ENCODE measurements at regions not wholly inside any gene's neighbourhood (a gene's known extent, or its start where the extent isn't known, plus 50 kb on each side); places are given as distances from the start of the nearest gene placed in this dataset.
"Not testable (repeated sequence)": the region's sequence is repeated elsewhere in the genome, so short reads cannot be mapped to it uniquely, and the experiment has no call there.

DNA sequence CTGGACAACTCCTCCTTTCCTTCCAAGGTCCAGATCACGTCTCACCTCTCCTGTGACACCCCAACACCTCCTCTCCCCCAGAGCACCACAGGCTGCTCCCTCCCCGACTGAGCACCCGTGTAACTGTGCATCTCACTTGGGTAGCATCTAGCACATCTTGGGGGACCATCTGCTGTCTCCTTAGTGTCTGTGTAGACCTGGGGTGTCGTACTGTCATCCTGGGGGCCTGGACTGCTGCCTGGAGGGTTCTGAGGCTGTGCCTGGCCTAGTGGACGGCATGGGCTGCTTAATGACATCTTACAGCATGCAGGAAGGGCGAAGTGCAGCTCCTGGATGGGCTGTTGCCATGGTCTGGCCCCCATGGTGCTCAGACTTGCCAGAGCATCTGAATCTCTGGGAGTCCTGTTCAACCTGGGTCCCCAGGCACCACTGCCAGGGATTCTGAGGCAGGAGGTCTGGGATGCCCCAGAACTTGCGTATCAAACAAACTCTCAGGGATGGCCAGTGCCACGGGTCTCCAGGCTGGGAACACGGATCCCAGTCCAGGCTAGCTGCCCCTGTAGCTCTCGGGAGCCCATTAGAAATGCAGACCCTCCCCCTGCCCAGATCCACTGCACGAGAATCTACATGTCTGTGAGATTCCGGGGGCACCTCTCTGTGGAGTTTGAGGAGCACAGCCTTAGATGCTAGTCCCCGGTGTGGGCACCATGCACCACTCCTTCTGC, 194.4 kb upstream of the ZNF469 start:
- DNase-seq: not testable (repeated sequence)

DNA sequence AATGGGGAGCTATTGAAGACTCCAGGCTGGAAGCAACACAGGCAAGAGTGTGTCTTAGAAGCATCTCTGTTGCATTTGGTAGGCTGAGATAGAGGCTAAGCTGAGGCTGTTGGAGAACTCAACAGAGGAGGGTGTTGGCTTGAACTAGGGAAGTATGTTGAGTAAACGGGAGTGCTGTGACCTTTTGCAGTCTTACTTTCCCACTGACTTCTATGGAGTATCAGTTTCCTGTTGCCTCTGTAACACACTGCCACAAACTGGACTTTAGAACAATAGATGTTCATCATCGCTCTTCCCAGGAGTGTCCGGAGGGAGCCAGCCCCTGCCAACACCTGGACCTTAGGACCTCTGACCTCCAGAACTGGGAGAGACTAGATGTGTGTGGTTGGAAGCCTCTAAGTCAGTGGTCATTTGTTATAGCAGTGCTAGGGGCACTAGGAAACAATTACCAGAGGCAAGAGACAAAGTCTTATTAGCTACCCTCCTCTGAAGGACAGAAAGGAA, 192.1 kb upstream of the ZNF469 start:
- DNase-seq: not testable (repeated sequence)

DNA sequence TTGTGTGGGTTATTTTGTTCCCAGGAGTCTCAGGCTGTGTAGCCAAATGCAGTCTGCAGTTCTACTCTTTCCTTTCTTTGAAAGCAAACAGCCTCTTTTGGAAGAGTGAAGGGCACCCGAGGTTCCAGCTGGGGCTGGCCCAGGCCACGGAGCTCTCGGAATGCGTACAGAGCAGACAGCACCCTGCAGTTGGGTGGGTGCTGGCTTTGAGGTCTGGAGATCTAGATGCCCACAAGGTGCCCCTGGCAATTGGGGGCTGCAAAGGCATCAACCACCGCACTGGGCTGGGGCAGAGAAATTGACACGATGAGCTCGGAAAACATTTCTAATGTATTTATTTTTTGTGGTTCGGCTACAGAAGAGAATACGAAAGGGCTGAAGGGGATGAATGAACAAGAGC, 191.6 kb upstream of the ZNF469 start:
- DNase-seq: not testable (repeated sequence)

DNA sequence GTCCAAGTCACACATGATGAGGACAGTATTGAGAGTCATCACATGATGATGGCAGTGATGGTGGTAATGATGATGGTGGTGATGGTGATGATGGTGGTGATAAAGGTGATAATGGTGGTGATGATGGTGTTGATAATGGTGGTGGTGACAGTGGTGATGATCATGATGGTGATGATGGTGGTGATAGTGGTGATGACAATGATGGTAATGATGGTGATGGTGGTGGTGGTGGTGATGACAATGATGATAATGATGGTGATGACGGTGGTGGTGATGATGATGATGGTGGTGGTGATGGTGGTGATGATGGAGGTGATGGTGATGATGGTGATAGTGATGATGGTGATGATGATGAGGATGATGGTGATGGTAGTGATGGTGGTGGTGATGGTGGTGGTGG, 190.2 kb upstream of the ZNF469 start:
- no peak for DNase-seq

- peak; percentile 67 for DNase-seq
These were observed 188.9 kb upstream of the ZNF469 start for GRCh38 chr16:88193706-88194396.

DNA sequence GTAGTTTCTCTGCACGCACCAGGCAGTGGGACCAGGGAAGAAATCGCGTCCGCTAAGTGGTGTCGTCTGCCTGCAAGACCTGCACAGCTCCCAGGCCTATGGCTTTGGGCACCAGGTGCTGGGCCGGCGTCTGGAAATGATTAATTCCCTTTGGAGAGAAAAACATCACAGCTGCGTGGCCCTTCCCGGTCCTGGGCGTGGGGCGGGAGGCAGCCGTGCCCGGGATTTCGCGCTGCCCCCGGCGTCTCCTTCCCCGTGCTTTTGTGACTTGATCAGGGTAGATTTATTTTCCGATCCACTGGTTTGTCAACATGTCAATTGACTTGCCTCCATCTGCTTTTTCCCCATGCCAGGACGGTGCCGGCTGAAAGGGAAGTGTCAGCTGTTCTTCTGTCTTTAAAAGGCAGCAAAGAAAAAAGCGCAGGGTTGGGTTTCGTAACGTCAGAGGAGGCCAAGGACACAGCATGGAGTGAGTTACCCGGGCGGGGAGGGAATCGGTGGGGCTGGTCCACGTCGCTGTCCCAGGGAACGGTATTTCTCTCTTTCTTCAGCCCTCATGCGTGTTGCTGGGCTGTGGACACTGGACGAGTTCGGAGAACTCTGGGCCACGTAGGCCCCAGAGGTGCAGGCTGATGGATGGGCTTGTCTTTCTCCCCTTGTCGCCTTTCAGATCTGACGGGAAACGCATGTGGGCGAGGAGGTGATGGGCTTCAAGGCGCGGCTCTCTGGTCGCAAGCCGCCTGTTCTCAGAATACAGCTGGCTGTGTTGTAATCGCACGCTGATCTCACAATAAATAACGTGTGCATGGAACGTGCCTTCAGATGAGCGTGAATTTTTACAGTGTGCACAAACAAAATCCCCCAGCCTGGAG, 188.1 kb upstream of the ZNF469 start:
- peak; percentile 54 for DNase-seq

DNA sequence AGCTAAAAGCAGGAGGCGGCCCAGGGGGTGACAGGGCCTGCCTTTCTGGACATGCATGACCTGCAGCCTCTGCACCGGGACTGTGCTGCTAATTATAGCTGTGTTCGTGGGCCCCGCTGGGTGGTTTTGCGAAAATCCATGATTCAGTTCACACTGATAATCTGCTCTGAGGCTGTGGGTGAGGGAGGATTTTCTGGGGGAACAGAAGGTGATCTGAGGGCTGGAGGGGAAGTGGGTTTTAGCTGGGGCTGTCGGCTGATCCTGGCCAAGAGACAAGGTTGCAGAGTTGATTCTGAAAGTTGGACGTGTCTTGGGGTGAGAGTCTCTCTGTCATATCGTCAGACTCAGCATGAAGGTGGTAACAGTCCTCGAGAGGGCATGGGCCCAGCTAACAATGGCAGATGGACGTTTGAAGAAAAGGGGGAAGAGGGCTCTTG, 187.5 kb upstream of the ZNF469 start:
- no peak for DNase-seq

DNA sequence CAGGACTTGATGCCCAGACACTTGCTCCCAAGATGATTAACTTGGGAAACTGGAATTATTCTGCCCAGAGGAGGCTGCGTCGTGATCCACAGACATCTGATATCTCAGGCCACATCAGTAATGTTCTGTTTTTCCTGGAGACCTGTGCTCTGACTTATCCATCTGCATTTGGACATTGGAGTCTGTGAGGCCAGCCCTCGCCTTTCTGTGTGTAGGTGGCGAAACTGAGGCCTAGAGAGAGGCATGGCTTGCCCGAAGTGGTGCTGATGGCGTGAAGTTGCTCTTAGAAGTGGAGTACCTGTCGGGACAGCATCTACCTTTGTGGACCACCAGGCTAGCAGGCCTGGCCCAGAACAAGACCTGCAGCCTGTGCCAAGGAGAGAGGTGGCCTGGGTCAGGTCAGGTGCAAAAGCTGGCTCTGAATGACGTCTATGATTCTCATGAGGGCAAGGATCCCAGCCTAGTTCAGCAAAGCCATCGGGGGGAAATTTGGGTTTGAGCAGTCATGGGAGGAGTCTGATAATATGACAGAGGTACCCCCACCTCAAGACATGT, 186.8 kb upstream of the ZNF469 start:
- no peak for DNase-seq

- no peak for DNase-seq
These were observed 186.0 kb upstream of the ZNF469 start for GRCh38 chr16:88196471-88197400.

GRCh38 chr16:88197481-88198456, 185.0 kb upstream of the ZNF469 start:
- no peak for DNase-seq

- not testable (repeated sequence) for DNase-seq
These were observed 184.1 kb upstream of the ZNF469 start for GRCh38 chr16:88198457-88199295.

GRCh38 chr16:88199296-88200153, 183.2 kb upstream of the ZNF469 start:
- DNase-seq: not testable (repeated sequence)

DNA sequence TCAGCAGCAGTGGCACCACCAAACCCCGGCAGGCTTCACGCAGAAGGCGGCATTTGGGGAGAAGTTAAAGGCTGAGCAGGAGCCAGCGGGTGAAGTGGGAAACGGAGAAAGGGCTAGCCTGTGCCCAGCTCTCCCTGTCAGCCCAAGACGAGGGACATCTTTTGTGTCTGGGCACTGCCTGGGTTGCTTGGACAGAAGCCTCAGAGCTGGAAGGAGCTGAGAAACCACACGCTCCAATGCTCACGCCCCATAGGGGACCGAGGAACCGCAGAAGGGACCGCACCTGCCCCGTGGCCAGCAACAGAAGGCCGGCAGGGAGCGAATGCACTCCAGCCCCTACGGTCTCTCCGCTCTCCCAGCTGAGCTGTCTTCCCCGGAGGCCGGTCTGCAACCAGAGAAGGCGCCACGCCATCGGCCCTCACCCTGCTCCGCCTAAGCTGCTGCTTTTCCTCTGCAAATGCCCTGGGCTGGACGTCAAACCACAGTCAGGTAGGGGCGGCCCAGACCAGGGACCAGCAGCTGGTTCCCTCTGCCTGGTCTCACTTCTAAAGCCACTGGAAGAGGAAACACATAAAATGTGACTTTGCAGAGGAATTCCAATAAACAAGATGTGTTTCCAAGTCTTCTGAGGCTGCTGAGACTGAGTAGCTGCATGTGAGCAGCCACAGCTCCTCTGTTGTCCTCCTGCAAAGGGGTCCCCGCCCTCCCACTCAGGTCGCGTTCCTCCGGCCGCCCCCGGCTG, 182.4 kb upstream of the ZNF469 start:
- DNase-seq: not testable (repeated sequence)

GRCh38 chr16:88200896-88201185, 181.9 kb upstream of the ZNF469 start:
- no peak for DNase-seq

- DNase-seq: not testable (repeated sequence)
These were observed 181.1 kb upstream of the ZNF469 start for GRCh38 chr16:88201611-88202010.

GRCh38 chr16:88202207-88202745, 180.5 kb upstream of the ZNF469 start:
- no peak for DNase-seq

DNA sequence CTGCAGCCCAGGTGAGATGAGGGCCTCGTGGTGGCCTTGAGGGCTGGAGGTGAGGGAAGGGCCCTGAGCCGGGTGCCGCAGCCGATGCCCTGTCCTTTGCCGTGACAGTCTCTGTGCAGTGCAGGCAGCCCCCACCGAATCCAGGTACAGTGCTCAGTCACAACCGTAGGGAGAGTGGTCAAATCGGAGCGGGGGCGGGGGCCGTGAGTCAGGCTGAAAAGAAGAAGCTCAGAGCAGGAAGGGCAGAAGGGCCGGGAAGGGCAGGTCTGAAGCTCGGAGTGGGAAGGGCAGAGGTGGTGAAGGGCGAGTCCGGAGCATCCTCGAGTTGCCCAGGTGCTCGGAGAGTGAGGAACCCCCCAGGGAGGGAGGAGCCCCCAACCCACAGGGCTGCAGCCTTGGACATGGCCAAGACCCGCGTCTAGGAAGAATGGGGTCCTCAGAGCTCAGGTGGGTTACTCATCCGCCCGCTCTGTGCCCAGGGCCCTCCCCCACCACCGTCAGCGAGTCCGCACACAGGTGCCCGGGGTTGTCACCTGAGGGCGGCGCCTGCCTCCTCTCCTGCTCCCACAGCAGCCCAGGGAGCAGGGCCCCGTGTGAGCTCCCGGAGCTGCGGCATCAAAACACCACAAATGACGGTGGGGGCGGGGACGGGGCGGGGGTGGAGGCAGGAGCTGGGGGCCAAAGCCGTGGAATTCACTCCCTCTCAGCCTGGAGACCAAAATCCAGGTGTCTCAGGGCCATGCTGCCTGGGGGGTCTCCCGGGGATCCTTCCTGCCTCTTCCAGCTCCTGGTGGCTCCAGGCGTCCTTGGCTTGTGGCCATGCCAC, 179.7 kb upstream of the ZNF469 start:
- not testable (repeated sequence) for DNase-seq
